ENCODE measurements at regions not wholly inside any gene's neighbourhood (a gene's known extent, or its start where the extent isn't known, plus 50 kb on each side); places are given as distances from the start of the nearest gene placed in this dataset.

GRCh38 chr6:21777846-21778245, 184.3 kb downstream of the SOX4 start:
- H3K36me3 ChIP-seq (ENCODE audit: low read depth), result no peaks in the 10 kb centered on the region
- no peak overlapping the region for H3K4me3 ChIP-seq
- no peaks in the 10 kb centered on the region for H3K4me1 ChIP-seq (ENCODE audit: insufficient read depth)
- 43 to 50% methylated on average over 1 of the region's 1 CpG for WGBS, 2 experiments (ENCODE audit: low coverage in 1 of 2, low lambda C conversion rate in 2 of 2, missing lambda C conversion rate in 2 of 2)
- no peak for DNase-seq
- no peak overlapping the region for H3K4me2 ChIP-seq (ENCODE audit: unreplicated experiment)
- no peaks in the 10 kb centered on the region for H3K79me2 ChIP-seq (ENCODE audit: insufficient read depth)
- no peak overlapping the region for H3K27ac ChIP-seq
- H3K27me3 ChIP-seq (replicated peaks; ENCODE audit: insufficient read depth), result no peaks in the 10 kb centered on the region
- H3K9me2 ChIP-seq (ENCODE audit: insufficient read depth), result no peaks in the 10 kb centered on the region
- no peaks in the 10 kb centered on the region for H4K20me1 ChIP-seq (ENCODE audit: insufficient read depth)
- in situ Hi-C loops (cut with MboI), result no loop called here
- H3K9me3 ChIP-seq (ENCODE audit: low read depth), result no peaks in the 10 kb centered on the region
- no peaks in the 10 kb centered on the region for H3F3A ChIP-seq (ENCODE audit: insufficient read depth)
- H2AFZ ChIP-seq, result no peak overlapping the region
- no peak overlapping the region for H3K9ac ChIP-seq
- TF ChIP-seq EZH2 (IDR thresholded peaks at IDR 0.05; ENCODE audit: insufficient read depth, poor library complexity, severe bottlenecking) (no peak), EZH2phosphoT487 (IDR thresholded peaks at IDR 0.05; ENCODE audit: insufficient read depth, low read depth) (no peak)

- Histone ChIP-seq H3K79me2 (ENCODE audit: insufficient read depth) (no peaks in the 10 kb centered on the region), H3K27ac (no peak overlapping the region), H3K36me3 (ENCODE audit: low read depth) (no peaks in the 10 kb centered on the region), H3K4me1 (ENCODE audit: insufficient read depth) (no peaks in the 10 kb centered on the region), H4K20me1 (ENCODE audit: insufficient read depth) (no peaks in the 10 kb centered on the region), H3K4me3 (no peak overlapping the region), H3K4me2 (ENCODE audit: unreplicated experiment) (no peak overlapping the region), H3K27me3 (replicated peaks; ENCODE audit: insufficient read depth) (no peaks in the 10 kb centered on the region), H2AFZ (no peak overlapping the region), H3K9me2 (ENCODE audit: insufficient read depth) (no peaks in the 10 kb centered on the region), H3K9ac (no peak overlapping the region), H3F3A (ENCODE audit: insufficient read depth) (no peaks in the 10 kb centered on the region), H3K9me3 (ENCODE audit: low read depth) (no peaks in the 10 kb centered on the region)
- WGBS, 2 experiments (ENCODE audit: low coverage in 1 of 2, low lambda C conversion rate in 2 of 2, missing lambda C conversion rate in 2 of 2), result 13 to 14% methylated on average over 2 of the region's 2 CpGs
- DNase-seq, result no peak
- in situ Hi-C loops (cut with MboI), result no loop called here
- no peak for TF ChIP-seq EZH2phosphoT487 (IDR thresholded peaks at IDR 0.05; ENCODE audit: insufficient read depth, low read depth)
Measured at GRCh38 chr6:21780141-21780540, 186.6 kb downstream of the SOX4 start.

GRCh38 chr6:21780679-21781078, 187.1 kb downstream of the SOX4 start:
- Histone ChIP-seq H3K36me3 (ENCODE audit: low read depth) (no peaks in the 10 kb centered on the region), H3K9me3 (ENCODE audit: low read depth) (no peaks in the 10 kb centered on the region), H3K27me3 (replicated peaks; ENCODE audit: insufficient read depth) (no peaks in the 10 kb centered on the region), H3K9me2 (ENCODE audit: insufficient read depth) (no peaks in the 10 kb centered on the region), H3K4me1 (ENCODE audit: insufficient read depth) (no peaks in the 10 kb centered on the region), H3K4me3 (no peak overlapping the region), H3K4me2 (ENCODE audit: unreplicated experiment) (no peak overlapping the region), H3K27ac (no peak overlapping the region), H3K9ac (no peak overlapping the region), H2AFZ (no peak overlapping the region), H4K20me1 (ENCODE audit: insufficient read depth) (no peaks in the 10 kb centered on the region), H3F3A (ENCODE audit: insufficient read depth) (no peaks in the 10 kb centered on the region), H3K79me2 (ENCODE audit: insufficient read depth) (no peaks in the 10 kb centered on the region)
- DNase-seq, result no peak
- 56 to 59% methylated on average over 5 of the region's 5 CpGs for WGBS, 2 experiments (ENCODE audit: low coverage in 1 of 2, low lambda C conversion rate in 2 of 2, missing lambda C conversion rate in 2 of 2)
- in situ Hi-C loops (cut with MboI), result no loop called here
- no peak for TF ChIP-seq EZH2 (IDR thresholded peaks at IDR 0.05; ENCODE audit: insufficient read depth, poor library complexity, severe bottlenecking)
- no peak for TF ChIP-seq EZH2phosphoT487 (IDR thresholded peaks at IDR 0.05; ENCODE audit: insufficient read depth, low read depth)

- no peaks in the 10 kb centered on the region for H3K9me3 ChIP-seq (ENCODE audit: low read depth)
- H3K79me2 ChIP-seq (ENCODE audit: insufficient read depth), result no peaks in the 10 kb centered on the region
- no peak overlapping the region for H3K9ac ChIP-seq
- H3K4me2 ChIP-seq (ENCODE audit: unreplicated experiment), result no peak overlapping the region
- 50 to 57% methylated on average over 3 of the region's 3 CpGs for WGBS, 2 experiments (ENCODE audit: low coverage in 1 of 2, low lambda C conversion rate in 2 of 2, missing lambda C conversion rate in 2 of 2)
- H3K36me3 ChIP-seq (ENCODE audit: low read depth), result no peaks in the 10 kb centered on the region
- no peak overlapping the region for H2AFZ ChIP-seq
- no peaks in the 10 kb centered on the region for H4K20me1 ChIP-seq (ENCODE audit: insufficient read depth)
- no peaks in the 10 kb centered on the region for H3K4me1 ChIP-seq (ENCODE audit: insufficient read depth)
- H3K4me3 ChIP-seq, result no peak overlapping the region
- in situ Hi-C loops (cut with MboI), result no loop called here
- DNase-seq, result no peak
- TF ChIP-seq EZH2phosphoT487 (IDR thresholded peaks at IDR 0.05; ENCODE audit: insufficient read depth, low read depth) (no peak), EZH2 (IDR thresholded peaks at IDR 0.05; ENCODE audit: insufficient read depth, poor library complexity, severe bottlenecking) (no peak)
- no peaks in the 10 kb centered on the region for H3F3A ChIP-seq (ENCODE audit: insufficient read depth)
- H3K27me3 ChIP-seq (replicated peaks; ENCODE audit: insufficient read depth), result no peaks in the 10 kb centered on the region
- no peaks in the 10 kb centered on the region for H3K9me2 ChIP-seq (ENCODE audit: insufficient read depth)
- H3K27ac ChIP-seq, result no peak overlapping the region
Measured at GRCh38 chr6:21781128-21781527, 187.6 kb downstream of the SOX4 start.

GRCh38 chr6:21785164-21785563, 191.6 kb downstream of the SOX4 start:
- Histone ChIP-seq H3K79me2 (ENCODE audit: insufficient read depth) (no peaks in the 10 kb centered on the region), H2AFZ (no peak overlapping the region), H4K20me1 (ENCODE audit: insufficient read depth) (no peaks in the 10 kb centered on the region), H3K4me2 (ENCODE audit: unreplicated experiment) (no peak overlapping the region), H3K36me3 (ENCODE audit: low read depth) (no peaks in the 10 kb centered on the region), H3K27me3 (replicated peaks; ENCODE audit: insufficient read depth) (no peaks in the 10 kb centered on the region), H3K4me3 (no peak overlapping the region), H3K4me1 (ENCODE audit: insufficient read depth) (no peaks in the 10 kb centered on the region), H3F3A (ENCODE audit: insufficient read depth) (no peaks in the 10 kb centered on the region), H3K9me2 (ENCODE audit: insufficient read depth) (no peaks in the 10 kb centered on the region), H3K9ac (no peak overlapping the region), H3K9me3 (ENCODE audit: low read depth) (no peaks in the 10 kb centered on the region), H3K27ac (no peak overlapping the region)
- no peak for DNase-seq
- TF ChIP-seq EZH2phosphoT487 (IDR thresholded peaks at IDR 0.05; ENCODE audit: insufficient read depth, low read depth) (no peak), EZH2 (IDR thresholded peaks at IDR 0.05; ENCODE audit: insufficient read depth, poor library complexity, severe bottlenecking) (no peak)
- 76% methylated on average over 1 of the region's 1 CpG for WGBS, 2 experiments (ENCODE audit: low coverage in 1 of 2, low lambda C conversion rate in 2 of 2, missing lambda C conversion rate in 2 of 2)
- in situ Hi-C loops (cut with MboI), result no loop called here
